Tongue (tissue), 1 donor: ENCODE measurements at regions not wholly inside any gene's neighbourhood (a gene's known extent, or its start where the extent isn't known, plus 50 kb on each side); places are given as distances from the start of the nearest gene placed in this dataset.
"Not testable (repeated sequence)": the region's sequence is repeated elsewhere in the genome, so short reads cannot be mapped to it uniquely, and the experiment has no call there.

Experiments used
- DNase-seq: peaks from one replicate; pipeline ENCODE4 v3.0.0-alpha.2; 2015

DNA sequence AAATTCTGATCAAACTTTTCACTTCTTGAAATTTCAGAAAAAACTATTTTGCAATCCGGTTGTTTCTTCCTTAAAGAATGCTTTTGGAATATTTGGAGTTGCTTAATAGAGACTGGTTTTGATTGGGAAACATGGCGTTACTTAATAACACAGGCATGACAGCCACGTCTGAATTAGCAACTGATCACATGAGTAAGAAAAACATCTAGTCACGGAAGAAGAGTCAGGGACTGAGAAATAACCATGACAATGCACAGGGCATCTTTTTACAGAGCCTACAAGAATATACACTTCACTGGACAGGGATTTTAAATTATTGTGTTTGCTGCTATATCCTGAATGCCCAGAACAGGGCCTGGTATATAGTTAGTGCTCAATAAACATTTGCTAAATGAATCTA, 94.1 kb upstream of the NOTCH2NLA start:
- not testable (repeated sequence) for DNase-seq

DNA sequence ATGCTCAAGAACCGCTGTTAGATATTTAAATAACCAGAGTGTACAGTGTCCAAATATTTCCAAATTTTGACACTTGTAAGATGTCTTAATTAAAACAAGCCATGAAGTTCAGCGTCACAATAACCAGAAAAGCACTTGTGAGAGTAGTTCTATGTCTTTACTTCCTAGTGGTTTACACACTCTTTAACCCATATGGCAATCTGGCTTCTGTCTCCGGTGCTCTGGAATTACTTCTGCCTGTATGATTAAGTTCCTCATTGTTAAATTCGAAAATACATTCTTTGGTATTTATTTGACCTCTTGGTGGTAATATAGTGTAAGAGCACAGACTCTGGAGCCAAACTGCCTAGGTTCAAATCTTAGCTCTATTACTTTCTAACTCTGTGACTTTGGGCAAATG, 89.9 kb upstream of the NOTCH2NLA start:
- DNase-seq, result not testable (repeated sequence)

DNA sequence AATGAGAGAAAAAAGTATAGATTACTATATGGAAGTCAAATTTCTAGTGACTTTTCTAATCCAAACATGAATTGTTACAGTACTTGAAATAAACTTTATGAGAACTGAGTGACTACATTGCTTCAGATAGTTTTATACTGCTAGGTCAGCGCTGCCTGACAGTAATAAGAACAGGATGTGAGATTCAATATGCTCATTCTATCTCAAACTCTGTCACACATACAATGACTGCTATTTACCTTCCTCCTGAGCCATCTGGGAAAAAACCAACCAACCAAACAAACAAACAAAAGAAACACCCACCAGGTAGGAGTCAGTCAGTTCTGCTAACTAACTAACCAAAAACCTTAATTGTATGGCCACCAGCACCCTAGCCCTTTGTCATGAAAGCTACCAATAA, 89.0 kb upstream of the NOTCH2NLA start:
- not testable (repeated sequence) for DNase-seq

DNA sequence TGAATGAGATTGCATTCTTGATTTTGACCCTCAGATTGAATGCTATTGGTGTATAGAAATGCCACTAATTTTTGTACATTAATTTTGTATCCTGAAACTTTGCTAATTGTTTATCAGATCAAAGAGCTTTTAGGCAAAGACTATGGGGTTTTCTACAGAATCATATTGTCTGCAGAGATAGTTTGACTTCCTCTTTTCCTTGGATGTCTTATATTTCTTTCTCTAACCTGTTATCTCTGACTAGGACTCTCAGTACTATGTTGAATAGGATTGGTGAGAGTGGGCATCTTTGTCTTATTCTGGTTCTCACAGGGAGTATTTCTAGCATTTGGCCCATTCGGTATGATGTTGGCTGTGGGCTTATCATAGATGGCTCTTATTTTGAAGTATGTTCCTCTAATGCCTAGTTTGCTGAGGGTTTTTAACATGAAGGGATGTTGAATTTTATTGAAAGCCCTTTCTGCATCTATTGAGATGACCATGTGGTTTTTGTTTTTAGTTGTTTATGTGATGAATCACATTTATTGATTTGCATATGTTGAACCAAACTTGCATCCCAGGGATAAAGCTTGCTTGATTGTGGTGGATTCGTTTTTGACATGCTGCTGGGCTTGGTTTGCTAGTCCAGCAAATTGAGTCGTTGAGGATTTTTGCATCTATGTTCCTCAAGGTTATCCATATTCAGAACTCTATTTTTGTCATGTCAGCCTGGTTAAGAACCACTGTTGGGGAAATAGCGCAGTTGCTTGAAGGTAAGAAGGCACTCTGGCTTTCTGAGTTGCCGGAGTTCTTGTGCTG, 85.8 kb upstream of the NOTCH2NLA start:
- DNase-seq, result not testable (repeated sequence)

DNA sequence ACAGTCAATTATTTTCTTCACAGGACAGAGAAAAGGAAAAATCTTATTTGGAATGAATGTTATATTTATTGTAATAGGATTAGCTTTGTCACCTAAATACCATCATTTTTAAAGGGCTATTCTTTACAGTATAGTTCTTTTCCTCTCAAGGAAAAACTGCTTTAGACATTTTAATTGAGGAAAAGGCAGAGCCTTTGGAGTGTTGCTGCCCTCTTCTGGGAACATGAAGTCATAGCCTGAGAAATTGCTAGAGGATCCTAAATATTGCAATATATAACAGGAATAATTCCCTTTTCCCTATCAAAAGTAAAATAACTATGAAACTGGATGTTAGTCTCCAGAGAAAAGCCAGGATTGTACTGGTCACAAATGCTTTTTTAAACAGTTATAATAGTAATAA, 81.8 kb upstream of the NOTCH2NLA start:
- not testable (repeated sequence) for DNase-seq

DNA sequence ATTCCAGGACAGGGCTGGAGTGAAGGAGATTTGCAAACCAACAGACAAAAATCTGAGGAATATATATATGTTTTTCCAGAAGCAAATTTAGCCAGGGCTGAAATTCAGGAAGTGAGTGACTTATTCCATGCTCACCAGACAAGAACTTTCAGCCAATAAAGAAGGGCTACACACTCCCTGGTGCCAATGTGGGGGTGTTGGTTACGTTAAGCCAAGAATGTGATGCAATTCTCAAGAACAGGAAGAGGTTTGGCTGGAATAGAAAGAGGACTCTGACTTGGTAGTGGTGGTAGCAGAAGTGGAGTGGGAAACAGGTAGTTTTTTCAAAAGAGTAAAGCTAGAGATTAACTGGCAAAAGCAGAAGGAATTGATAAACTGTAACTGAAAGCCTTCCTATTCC, 80.6 kb upstream of the NOTCH2NLA start:
- not testable (repeated sequence) for DNase-seq

DNA sequence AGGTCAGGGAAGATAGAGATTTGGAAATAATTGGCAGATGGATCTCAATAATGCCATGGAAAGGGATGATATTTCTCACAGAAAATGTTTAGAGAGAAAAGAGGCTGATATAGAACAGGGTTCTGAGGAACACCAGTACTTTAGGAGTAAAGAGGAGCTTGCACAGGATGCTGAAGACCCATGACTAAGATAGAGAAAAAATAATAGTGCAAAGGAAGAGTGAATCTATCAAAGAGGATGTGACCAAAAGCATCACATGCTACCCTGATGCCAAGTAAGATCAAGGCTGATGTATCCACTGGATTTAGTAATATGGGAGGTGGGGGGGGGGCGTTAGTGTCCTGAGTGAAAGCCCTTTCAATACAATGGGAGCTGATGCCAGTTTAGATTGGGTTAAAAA, 80.1 kb upstream of the NOTCH2NLA start:
- DNase-seq, result not testable (repeated sequence)

DNA sequence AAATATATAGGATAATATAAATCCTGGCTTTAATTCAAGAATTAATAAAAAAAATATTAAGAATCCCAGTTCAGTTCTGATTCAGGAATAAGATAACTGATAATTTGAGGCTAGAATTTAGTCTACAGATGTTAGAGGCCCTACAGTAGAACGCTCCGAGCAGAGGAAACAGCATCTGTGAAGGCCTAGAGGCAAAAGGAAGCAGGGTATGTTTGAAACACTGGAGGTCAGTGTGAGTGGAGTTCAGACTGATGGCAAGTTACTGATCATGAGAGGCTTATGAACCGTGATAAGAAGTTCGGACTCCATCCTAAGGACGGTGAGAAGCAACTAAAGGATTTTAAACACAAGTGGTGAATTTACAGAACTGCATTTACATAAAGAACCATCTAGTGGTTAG, 79.3 kb upstream of the NOTCH2NLA start:
- DNase-seq, result not testable (repeated sequence)

DNA sequence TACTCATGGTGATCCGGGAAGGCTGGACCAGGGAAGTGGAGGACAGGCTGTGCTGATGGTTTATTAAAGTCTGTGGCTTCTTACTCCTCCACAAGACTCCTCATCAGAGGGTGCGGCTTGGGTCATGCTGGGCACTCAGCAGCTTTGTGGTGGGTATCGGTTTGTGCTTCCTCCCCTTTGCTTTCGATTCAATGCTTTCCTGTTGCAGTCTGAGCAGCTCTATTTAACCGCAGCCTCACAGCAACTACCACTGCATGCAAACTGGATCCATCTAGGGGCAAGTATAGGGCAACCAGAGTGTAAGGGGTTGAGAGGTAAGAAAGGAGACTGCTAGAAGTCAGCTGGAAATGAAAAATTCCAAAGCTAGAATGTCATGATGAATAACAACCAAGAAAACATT, 78.8 kb upstream of the NOTCH2NLA start:
- not testable (repeated sequence) for DNase-seq

DNA sequence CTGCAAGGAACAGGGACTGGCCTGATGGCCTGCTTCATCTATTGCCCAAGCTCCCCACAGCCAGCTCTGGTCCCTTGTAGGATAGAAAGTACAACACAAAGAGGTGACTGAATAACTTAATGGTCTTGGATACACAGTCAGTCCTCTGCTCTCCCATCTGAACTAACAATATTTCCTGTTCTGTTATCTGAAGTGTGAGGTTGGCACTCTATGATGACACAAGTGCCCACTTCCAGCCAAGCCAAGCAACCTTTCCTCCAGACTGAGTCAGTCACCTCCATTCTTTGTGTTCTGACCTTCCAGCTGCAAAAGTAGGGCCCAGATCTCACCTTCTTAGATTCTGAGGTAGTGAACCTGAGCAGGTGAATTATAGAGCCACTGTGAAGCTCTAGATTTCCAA, 77.8 kb upstream of the NOTCH2NLA start:
- DNase-seq, result not testable (repeated sequence)

DNA sequence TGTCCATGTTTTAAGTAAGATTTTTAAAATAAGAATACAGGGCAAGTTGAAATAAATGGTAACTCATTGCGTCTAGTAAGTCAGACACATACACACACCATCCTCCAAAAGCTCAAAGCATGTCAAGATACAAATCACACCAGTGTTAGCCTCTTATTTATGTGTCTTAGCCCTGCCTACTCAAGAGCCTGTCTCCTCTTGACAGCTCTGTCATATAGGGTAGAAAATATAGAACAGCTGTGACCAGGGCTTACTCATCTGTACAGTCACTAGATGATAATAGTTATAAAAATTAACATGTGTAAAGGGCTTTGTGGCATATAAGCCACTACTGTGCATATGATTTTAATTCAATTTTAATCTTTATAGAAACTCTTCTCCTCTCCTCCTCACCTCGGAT, 76.6 kb upstream of the NOTCH2NLA start:
- DNase-seq, result not testable (repeated sequence)

DNA sequence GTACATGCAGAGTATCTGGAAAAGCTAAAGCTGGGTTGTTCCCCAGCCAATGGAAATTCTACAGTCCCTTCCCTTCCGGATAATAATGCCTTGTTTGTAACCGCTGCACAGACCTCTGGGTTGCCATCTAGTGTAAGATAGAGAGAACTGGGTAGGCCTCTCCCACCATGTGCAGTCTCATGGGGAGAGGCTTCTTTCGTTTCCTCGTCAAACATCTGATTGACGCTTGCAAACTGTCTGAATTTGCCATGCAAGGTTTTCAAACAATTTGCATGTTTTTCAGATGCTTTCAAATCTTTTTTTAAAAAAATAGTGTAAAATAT, 69.7 kb upstream of the NOTCH2NLA start:
- DNase-seq, result not testable (repeated sequence)

DNA sequence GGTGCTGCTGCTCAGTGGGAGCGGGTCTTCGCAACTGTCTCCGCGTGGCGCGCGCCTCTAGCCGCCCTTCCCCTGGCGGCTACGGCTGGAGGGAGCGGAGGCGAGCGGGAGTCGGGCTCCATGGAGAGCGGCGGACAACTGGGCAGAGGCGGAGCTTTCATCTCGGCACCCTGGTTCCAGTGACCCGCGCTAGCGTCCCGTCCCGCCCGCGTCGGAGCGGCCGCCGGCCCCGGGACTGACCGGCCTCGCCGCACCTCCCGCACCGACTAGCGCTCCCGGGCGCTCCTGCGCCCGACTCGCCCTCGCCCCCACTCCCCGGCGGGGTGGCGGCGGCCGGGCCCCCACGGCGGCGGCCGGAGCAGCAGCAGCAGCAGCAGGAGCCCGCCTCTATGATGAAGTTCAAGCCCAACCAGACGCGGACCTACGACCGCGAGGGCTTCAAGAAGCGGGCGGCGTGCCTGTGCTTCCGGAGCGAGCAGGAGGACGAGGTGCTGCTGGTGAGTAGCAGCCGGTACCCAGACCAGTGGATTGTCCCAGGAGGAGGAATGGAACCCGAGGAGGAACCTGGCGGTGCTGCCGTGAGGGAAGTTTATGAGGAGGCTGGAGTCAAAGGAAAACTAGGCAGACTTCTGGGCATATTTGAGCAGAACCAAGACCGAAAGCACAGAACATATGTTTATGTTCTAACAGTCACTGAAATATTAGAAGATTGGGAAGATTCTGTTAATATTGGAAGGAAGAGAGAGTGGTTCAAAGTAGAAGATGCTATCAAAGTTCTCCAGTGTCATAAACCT, 69.2 kb upstream of the NOTCH2NLA start:
- not testable (repeated sequence) for DNase-seq

DNA sequence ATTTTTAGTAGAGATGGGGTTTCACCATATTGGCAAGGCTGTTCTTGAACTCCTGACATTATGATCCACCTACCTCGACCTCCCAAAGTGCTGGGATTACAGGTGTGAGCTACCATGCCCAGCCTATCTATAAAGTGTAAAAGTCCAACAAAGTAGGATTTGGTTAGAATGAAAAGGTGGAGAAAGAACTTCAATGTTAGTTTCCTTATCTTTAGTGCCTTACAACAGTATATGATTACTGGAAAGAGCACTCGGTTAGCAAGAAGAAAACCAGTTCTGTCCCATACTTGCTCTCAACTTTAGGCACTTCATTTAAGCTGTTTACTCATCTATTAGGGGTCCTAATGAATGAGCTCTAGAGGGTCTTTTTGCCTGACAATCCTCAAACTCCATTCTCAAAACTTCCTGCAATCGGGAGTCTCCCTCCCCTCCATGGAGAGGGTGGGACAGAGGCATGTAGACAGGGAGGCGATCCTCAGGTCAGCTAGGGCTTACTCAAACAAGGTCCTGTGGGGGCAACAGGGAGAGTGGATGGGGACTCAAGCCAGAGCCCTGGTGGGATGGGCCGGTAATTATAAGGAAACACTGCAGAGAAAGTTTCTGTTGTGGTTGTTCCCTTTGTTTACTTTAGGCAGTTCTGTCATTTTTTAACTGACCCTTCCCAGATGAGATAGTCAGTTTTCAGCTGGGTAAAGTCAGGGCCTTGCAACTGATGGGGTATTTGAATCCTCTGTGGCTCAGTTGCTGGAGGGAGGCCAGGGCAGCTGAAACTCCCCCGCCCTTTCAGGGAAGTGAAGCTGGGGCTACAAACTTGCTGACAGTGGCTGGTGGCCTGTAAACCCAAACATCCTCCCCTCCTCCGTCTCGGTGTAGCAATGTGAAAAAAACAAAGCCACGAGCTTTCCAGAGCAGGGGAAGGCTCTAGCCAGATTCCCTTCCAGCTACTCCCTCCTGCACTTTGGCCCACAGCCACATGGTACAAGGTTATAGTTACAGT, 64.4 kb upstream of the NOTCH2NLA start:
- not testable (repeated sequence) for DNase-seq

DNA sequence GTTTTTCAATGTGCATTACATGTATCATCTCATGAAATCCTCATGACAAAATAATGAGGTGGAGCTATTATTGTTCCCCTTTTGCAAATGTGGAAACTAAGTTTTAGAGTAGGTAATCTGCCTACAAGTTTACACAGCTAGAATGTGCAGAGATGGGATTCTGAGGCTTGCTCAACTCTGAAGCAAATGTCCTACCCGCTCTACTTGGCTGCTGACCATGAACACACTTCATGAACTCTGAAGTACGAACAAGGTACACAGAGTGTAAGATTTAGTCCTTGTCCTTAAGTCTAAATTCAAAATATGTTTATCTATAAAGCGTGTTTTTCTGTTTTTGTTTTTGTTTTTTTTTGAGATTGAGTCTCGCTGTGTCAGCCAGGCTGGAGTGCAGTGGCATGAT, 63.6 kb upstream of the NOTCH2NLA start:
- not testable (repeated sequence) for DNase-seq

DNA sequence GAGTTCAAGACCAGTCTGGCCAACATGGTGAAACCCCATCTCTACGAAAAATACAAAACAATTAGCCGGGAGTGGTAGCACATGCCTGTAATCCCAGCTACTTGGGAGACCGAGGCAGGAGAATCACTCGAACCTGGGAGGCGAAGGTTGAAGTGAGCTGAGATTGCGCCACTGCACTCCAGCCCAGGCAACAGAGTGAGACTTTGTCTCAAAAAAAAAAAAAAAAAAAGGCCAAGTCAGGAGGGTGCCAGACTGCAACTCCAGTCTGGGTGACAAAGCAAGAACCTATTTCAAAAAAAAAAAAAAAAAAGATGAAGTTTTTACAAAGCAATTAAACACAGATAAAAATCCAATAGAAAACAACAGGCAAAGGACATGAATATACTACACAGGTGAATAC, 59.1 kb upstream of the NOTCH2NLA start:
- DNase-seq, result not testable (repeated sequence)

DNA sequence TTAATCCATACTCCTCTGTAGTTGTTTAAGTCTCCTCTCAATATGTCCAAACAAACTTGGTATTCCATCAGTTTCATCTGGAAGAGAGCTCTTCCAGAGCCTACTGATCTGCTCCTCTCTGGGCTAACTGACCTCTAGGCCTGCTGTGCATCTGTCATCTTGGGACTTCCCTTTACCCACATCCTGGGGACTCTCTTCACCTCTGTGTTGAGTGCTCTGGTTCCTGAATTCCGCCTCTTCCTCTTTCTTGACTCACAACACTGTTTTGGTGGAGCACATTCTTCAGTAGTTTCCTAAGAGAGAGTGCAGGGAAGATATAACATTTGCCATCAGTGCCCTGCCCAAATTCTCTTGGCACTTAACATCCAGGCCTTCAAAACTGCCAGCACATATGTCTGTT, 55.9 kb upstream of the NOTCH2NLA start:
- DNase-seq, result not testable (repeated sequence)

DNA sequence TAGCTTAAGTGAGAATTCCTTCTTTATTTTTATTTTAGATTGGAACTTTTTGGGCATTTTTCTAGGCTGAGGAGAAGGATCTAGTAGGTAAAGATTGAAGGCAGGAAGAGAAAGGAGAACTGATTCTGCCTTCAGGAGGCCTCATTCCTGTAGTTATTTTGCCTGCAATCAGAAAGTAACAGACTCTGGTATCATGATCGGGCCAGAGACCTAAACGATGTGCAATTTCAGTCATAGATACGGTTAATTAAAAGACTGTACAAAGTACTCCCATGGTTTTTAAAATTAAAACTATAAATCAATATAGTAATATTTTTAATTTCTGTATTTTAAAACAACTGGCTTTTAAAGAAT, 54.7 kb upstream of the NOTCH2NLA start:
- DNase-seq, result not testable (repeated sequence)

DNA sequence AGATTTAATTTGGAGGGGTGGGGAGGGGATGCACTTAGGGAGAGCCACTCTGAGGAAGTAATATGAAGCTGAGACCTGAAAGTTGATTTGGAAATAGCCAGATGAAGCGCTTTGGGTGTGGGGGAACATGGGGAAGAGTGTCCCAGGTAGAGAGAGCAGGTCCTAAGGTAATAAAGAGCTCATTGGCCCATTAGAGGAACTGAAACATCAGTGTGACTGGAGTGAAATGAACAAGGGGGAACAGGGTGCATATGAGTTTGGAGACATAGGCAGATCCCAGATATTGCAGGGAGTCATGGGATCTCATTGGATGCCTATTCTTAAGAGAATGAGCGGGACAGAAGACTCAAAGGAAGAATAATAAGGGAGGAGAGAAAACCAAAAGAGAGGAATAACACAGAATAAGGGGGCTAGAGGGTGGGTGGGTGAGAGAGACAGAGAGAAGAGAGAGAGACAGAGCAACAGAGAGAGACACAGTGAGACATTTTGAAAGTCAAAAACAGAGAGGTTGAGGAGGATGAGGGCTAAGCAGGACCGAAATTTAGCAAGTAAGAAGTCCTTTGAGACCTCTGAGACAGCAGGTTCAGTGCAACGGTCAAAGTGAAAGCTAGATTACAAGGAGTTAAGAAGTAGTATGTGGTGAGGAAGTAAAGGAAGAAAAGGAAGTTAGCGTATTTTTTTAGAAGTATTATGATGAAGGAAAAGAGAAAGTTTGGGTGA, 54.1 kb upstream of the NOTCH2NLA start:
- not testable (repeated sequence) for DNase-seq

DNA sequence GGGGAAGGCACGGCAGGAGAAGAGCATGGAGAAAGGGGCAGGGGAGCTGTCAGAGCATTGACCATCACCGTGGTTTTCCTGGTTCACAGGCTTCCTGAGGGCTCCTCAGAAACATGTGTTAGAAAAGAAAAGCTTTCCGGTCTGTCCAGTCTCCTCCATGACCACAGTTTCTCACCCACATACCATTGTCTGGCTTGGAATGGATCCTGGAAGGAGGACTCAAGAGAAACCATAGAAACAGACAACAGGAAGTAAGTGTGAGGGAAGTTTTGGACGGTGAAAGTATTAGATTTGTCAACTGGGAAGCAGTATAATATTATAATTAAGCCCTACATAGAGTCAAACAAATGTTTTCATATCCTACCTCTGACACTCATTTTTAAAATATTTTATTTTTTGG, 52.7 kb upstream of the NOTCH2NLA start:
- DNase-seq, result not testable (repeated sequence)

DNA sequence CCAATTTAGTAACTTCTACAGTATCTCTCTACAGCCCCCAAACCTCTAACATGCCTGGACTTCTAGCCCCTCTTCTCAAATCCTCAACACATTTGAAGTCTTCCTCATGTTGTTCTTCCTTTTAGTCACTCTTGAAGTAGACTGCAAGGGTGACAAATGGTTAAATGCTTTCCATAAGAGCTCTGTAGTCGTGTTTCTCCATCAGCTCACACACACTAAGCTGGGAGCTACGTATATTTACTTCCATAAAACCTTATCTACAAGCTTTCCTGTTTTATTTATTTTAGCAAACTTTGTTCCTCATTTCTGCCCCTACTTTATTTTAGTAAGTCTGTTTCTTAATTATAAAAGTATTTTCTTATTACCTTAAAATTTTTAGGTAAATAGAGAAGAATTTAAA, 49.9 kb upstream of the NOTCH2NLA start:
- not testable (repeated sequence) for DNase-seq
